T-helper 22 cell (primary cell): ENCODE measurements at regions not wholly inside any gene's neighbourhood (a gene's known extent, or its start where the extent isn't known, plus 50 kb on each side); places are given as distances from the start of the nearest gene placed in this dataset.

ENCODE experiments used
- DNase-seq: peaks from one replicate; pipeline ENCODE4 v3.0.0-alpha.2; 2020; ENCODE audit warnings: low read depth

GRCh38 chr6:170134471-170135440 lies 156.1 kb downstream of the DLL1 start:
- no peak for DNase-seq

GRCh38 chr6:170134031-170134470 lies 156.8 kb downstream of the DLL1 start:
- no peak for DNase-seq

DNA sequence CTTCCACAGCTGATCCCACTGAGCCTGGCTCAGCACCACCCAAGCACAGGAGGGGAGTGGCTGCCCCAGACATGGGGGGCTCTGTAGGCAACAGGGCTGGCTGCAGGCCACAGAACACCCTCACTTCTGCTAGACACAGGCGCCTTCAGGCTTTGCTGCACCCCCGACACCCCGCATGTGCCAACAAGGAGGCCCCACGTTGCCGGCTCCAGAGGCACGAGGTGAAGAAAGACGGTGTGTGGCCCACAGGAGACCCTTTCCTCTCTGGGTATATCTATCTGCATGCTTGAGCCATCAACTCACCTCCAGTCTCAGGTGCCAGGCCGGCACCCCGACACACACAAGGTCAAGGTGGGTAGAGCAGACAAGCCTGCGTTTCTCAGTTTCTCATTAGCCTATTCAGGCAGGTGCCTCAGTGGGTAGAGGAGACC lies 158.3 kb downstream of the DLL1 start:
- no peak for DNase-seq

DNA sequence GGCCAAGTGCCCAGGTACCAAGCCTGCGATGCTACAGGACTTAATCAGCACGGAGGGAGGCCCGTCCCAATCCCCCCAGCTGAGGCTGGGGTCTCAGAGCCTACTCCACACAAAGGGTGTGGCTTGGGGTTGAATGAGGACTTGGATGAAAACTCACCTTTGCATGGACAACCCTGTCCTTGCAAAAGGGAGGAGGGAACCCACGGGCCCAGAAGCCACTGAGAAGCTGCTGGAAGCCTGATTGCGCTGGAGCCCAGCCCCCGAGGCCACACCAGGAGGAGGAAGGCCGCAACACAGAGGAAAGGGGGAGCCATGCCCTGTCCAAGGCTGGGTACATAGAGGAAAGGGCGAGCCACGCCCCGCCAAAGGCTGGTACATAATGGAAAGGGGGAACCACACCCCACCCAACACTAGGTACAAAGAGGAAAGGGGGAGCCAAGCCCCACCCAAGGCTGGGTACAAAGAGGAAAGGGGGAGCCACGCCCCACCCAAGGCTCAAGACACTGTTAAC lies 158.8 kb downstream of the DLL1 start:
- DNase-seq = no peak

- no peak for DNase-seq
Observed at GRCh38 chr6:170131351-170131750, 159.5 kb downstream of the DLL1 start.

- DNase-seq = no peak
Observed at GRCh38 chr6:170130771-170131241, 160.1 kb downstream of the DLL1 start.

GRCh38 chr6:170130201-170130621 lies 160.7 kb downstream of the DLL1 start:
- no peak for DNase-seq

GRCh38 chr6:170129691-170130171 lies 161.1 kb downstream of the DLL1 start:
- DNase-seq = no peak

DNA sequence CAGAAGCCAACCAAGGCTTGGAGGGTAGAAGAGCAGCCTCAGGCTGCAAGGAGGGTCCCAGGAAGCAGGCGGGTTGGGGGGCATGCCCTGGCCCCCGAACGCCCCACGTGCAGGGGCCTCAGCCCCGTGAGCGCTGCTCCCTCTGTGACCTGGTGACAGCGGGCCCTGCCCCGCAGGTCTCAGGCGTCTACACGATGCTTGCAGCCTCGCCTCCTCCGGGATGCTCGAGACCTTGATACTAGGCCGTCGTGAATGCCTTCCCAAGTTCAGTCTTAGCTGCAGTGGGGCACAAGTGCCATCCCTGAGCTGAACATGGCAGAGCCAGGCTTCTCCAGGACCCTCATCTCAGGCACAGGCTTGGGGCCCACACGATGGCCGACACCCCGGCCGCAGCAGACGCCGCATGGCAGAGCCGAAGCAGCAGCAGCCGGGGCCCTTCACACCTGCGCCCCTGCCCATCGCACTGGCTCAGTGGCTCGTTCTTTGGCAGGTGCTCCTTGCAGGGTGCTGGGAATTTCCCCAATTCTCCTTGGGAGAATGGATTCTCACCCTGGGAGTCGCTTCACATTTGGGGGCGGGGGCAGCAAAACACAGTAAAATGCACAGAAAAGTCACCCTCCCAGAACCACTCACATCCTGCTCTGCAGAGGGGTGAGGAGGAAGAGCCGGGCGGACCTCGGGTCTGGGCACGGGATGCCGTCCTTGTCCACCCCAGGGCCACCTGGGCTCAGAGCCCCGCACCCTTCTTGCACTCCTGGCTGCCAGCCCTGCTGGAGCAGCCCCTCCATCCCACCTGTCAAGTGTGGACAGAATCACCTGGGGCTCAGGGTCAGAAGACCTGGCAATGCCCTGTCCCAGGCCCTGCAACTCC lies 161.8 kb downstream of the DLL1 start:
- DNase-seq = no peak

DNA sequence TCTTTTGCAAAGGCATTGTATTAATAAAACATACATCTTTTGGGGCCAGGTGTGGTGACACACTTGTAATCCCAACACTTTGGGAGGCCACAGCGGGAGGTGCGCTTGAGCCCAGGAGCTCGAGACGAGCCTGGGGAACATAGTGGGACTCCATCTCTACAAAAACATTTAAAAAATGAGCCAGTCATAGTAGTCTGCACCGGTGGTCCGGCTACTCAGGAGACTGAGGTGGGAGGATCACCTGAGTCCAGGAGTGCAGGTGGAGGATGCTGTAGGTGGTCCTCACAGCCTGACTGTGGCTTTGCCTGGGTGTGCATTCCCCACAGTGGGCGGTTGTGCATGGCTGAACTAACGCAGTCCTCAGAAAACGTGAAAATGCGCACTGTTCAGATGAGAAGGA lies 162.5 kb downstream of the DLL1 start:
- no peak for DNase-seq

- DNase-seq = no peak
Observed at GRCh38 chr6:170127151-170127550, 163.7 kb downstream of the DLL1 start.

DNA sequence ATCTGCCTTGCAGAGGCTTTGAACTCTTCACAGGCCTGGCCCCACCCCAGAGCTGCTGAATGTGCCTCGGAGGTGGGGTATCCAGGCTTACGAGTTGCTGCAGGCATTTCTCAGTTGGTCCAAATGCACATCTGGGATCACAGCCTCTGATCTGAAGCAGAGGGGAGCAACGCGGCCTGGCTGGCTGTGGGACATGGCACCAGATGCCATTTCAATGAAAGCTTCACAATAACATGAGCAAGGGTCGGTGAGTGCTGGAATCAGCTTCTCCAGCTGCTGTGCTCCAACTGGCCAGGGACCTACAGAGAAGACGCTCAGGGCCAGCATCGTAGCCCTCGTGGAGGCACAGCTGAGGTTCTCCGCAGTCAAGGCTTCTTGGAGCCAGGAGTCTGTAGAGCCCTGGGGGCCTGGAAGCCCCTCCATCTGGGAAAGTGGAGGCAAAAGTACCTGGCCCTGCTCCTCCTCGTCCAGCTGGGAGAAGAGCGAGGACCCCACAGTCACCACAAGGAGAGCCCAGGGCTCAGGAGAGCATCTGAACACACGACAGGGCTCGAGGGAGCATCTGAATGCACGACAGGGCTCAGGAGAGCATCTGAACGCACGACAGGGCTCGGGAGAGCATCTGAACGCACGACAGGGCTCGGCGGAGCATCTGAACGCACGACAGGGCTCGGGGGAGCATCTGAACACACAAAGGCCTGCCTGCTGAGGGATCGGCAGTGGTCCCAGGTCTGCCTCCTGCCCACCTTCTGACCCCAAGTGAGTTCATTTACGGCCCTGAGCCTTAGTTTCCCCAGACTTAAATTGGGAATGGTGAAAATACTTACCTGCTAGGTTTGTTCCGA lies 165.2 kb downstream of the DLL1 start:
- DNase-seq = no peak

- DNase-seq = no peak
Observed at GRCh38 chr6:170124836-170125235, 166.0 kb downstream of the DLL1 start.

DNA sequence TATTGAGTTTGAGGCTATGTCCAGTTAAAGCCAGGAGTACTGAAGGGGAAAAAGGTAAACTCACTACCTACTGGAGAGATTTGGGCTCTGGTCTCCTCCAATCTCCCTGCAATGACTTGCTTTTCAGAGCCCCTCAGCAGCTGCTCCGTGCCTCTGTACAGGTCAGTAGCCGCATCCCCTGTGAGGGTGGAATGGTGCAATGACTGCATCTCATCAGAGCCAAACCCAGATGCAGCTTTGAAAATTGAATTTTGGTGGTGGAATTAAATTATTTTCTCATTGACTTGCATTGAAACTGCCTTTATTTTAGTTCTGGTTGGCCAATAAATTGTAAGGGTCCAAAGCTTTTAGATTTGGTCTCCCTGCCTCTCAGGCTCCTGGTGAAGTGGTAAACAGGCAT lies 166.7 kb downstream of the DLL1 start:
- no peak for DNase-seq

- no peak for DNase-seq
Observed at GRCh38 chr6:170122651-170123050, 168.2 kb downstream of the DLL1 start.

GRCh38 chr6:170117111-170117972 lies 173.5 kb downstream of the DLL1 start:
- DNase-seq = no peak

DNA sequence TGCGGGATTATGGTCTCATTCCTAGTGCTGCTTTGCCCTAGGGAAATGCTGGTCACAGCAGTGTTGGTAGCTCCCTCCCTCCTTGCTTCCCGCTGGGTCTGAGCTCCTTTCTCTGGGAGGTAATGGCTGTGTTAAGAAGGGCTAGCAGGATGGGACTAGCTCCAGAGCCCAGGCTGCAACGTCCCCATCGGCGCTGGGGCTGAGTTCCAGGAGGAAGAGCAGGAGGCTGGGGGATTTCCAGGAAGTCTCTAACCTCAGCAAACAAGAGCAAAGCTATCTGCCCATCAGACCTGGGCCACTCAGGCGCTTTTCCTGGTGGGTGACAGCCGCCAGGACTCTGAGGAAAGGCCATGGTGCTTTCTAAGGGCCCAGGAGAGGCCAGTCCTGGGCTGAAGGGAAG lies 174.2 kb downstream of the DLL1 start:
- no peak for DNase-seq

GRCh38 chr6:170114956-170115855 lies 175.7 kb downstream of the DLL1 start:
- no peak for DNase-seq
